Left cardiac atrium (tissue), 4 donors: ENCODE measurements at regions not wholly inside any gene's neighbourhood (a gene's known extent, or its start where the extent isn't known, plus 50 kb on each side); places are given as distances from the start of the nearest gene placed in this dataset.

Source experiments
- ATAC-seq, 2 donors: fragments of 200-7000 bp; cut with Tn5 transposase; one replicate each; pipeline ENCODE4 v1.9.1; 2020; ENCODE audit warnings: mild to moderate bottlenecking in 2 of 2, moderate library complexity in 2 of 2
- DNase-seq: peaks from one replicate; pipeline ENCODE4 v3.0.0-alpha.2; 2020
- intact Hi-C, 2 donors: fragments of 100-400 bp; cut with DNase I; formaldehyde crosslinking; loops; one replicate each; pipeline versions ENCODE4 v1.14.1 to v1.15.1; 2022 to 2023
- donor health status: DM: no; HTN: yes; CAD: no.
- donor health status: DM: no; HTN: yes; CAD: no; lungs with severe emphysema.
- donor health status: DM: yes; HTN: yes; CAD: no.
- donor health status: Dilated cardiomyopathy.

- ATAC-seq (no peak), DNase-seq (no peak)
- intact Hi-C loops = no loop called here
Measured at GRCh38 chr2:139967665-139968064, 1187.5 kb upstream of the NXPH2 start.

- ATAC-seq (no peak), DNase-seq (no peak)
- intact Hi-C loops = no loop called here
Measured at GRCh38 chr2:139964721-139965440, 1184.7 kb upstream of the NXPH2 start.

GRCh38 chr2:139963863-139964355, 1183.7 kb upstream of the NXPH2 start:
- DNase-seq (no peak), ATAC-seq (no peak)
- intact Hi-C loops = no loop called here

- DNase-seq (no peak), ATAC-seq (no peak)
- intact Hi-C loops = no loop called here
Measured at GRCh38 chr2:139949242-139949972, 1169.2 kb upstream of the NXPH2 start.

GRCh38 chr2:139946690-139947089, 1166.5 kb upstream of the NXPH2 start:
- ATAC-seq = no peak

GRCh38 chr2:139940686-139941085, 1160.5 kb upstream of the NXPH2 start:
- no peak for DNase-seq

More at GRCh38 chr2:139946690-139947089, 1166.5 kb upstream of the NXPH2 start:
- DNase-seq = no peak
- intact Hi-C loops = no loop called here

GRCh38 chr2:139925903-139926302, 1145.7 kb upstream of the NXPH2 start:
- intact Hi-C loops = no loop called here
- no peak for ATAC-seq
- DNase-seq = no peak

More at GRCh38 chr2:139940686-139941085, 1160.5 kb upstream of the NXPH2 start:
- intact Hi-C loops = no loop called here
- no peak for ATAC-seq

GRCh38 chr2:139924070-139924469, 1143.9 kb upstream of the NXPH2 start:
- no peak for DNase-seq
- no peak for ATAC-seq
- intact Hi-C loops = no loop called here

GRCh38 chr2:139918982-139919381, 1138.8 kb upstream of the NXPH2 start:
- no peak for ATAC-seq
- intact Hi-C loops = no loop called here
- no peak for DNase-seq

GRCh38 chr2:139917690-139918384, 1137.6 kb upstream of the NXPH2 start:
- ATAC-seq = peak in 1 of 2 donors; percentile 73
- DNase-seq = no peak
- intact Hi-C loops = no loop called here

GRCh38 chr2:139916822-139917221, 1136.6 kb upstream of the NXPH2 start:
- DNase-seq (no peak), ATAC-seq (no peak)
- intact Hi-C loops = no loop called here

GRCh38 chr2:139911160-139911559, 1131.0 kb upstream of the NXPH2 start:
- intact Hi-C loops = no loop called here
- DNase-seq (no peak), ATAC-seq (peak in 1 of 2 donors; percentile 74)

- no peak for ATAC-seq
Measured at GRCh38 chr2:139909136-139909535, 1128.9 kb upstream of the NXPH2 start.

GRCh38 chr2:139905624-139906023, 1125.4 kb upstream of the NXPH2 start:
- no peak for DNase-seq
- ATAC-seq = no peak
- intact Hi-C loops = no loop called here

More at GRCh38 chr2:139909136-139909535, 1128.9 kb upstream of the NXPH2 start:
- no peak for DNase-seq
- intact Hi-C loops = no loop called here

GRCh38 chr2:139891636-139892035, 1111.4 kb upstream of the NXPH2 start:
- intact Hi-C loops = no loop called here
- no peak for ATAC-seq
- DNase-seq = no peak

GRCh38 chr2:139885921-139886498, 1105.8 kb upstream of the NXPH2 start:
- no peak for DNase-seq

GRCh38 chr2:139876964-139877363, 1096.8 kb upstream of the NXPH2 start:
- ATAC-seq (no peak), DNase-seq (no peak)
- intact Hi-C loops = no loop called here

More at GRCh38 chr2:139885921-139886498, 1105.8 kb upstream of the NXPH2 start:
- intact Hi-C loops = no loop called here
- ATAC-seq = no peak

- intact Hi-C loops = no loop called here
- DNase-seq (no peak), ATAC-seq (peak in 1 of 2 donors; percentile 17)
Measured at GRCh38 chr2:139876321-139876720, 1096.1 kb upstream of the NXPH2 start.

GRCh38 chr2:139872503-139872902, 1092.3 kb upstream of the NXPH2 start:
- ATAC-seq = no peak
- intact Hi-C loops = no loop called here
- DNase-seq = no peak

- no peak for ATAC-seq
- no peak for DNase-seq
- intact Hi-C loops = no loop called here
Measured at GRCh38 chr2:139872032-139872431, 1091.8 kb upstream of the NXPH2 start.
